NT2/D1 (cell line): ENCODE measurements at regions not wholly inside any gene's neighbourhood (a gene's known extent, or its start where the extent isn't known, plus 50 kb on each side); places are given as distances from the start of the nearest gene placed in this dataset.
"Not testable (repeated sequence)": the region's sequence is repeated elsewhere in the genome, so short reads cannot be mapped to it uniquely, and the experiment has no call there.

ENCODE experiments used
- DNase-seq: peaks from one replicate; pipeline ENCODE4 v3.0.0-alpha.2; 2011; ENCODE audit warnings: low read depth, low spot score
- H3K27me3 ChIP-seq: 2 replicates; pipeline ENCODE4 v1.6.0; 2011; ENCODE audit warnings: mild to moderate bottlenecking; ENCODE audit not compliant: insufficient read length, insufficient read depth
- H3K36me3 ChIP-seq: 2 replicates; pipeline ENCODE4 v1.6.1; 2011; ENCODE audit warnings: mild to moderate bottlenecking, low read length, mixed read lengths; ENCODE audit not compliant: insufficient read depth, insufficient read length
- H3K4me1 ChIP-seq: 2 replicates; pipeline ENCODE4 v1.5.1; 2011; ENCODE audit not compliant: insufficient read depth, insufficient read length
- H3K4me3 ChIP-seq: 2 replicates; pipeline ENCODE4 v1.5.1; 2011; ENCODE audit warnings: low read depth; ENCODE audit not compliant: insufficient read length
- H3K9ac ChIP-seq: 2 replicates; pipeline ENCODE4 v1.6.0; 2011; ENCODE audit warnings: low read depth; ENCODE audit not compliant: insufficient read length
- H3K9me3 ChIP-seq: 2 replicates; pipeline ENCODE4 v1.5.1; 2011; ENCODE audit warnings: mild to moderate bottlenecking, low read length; ENCODE audit not compliant: insufficient read depth
- SUZ12 ChIP-seq: IDR thresholded peaks from 2 replicates; pipeline ENCODE4 v1.6.1; 2011; ENCODE audit not compliant: insufficient read length, insufficient read depth; ENCODE audit errors: extremely low read depth
- YY1 ChIP-seq: IDR thresholded peaks from 2 replicates; pipeline ENCODE4 v1.6.1; 2011; ENCODE audit not compliant: insufficient read length, insufficient read depth
- ZNF274 ChIP-seq: IDR thresholded peaks from 2 replicates; pipeline ENCODE4 v1.6.1; 2011; ENCODE audit warnings: mild to moderate bottlenecking, low read depth, low read length

- Histone ChIP-seq H3K9me3 (peaks cover 32% of the 10 kb centered on the region; the same call in 1 of the 2 replicates), H3K9ac (no peak overlapping the region), H3K27me3 (peaks cover 3% of the 10 kb centered on the region), H3K36me3 (no peaks in the 10 kb centered on the region), H3K4me3 (no peak overlapping the region), H3K4me1 (no peaks in the 10 kb centered on the region)
- TF ChIP-seq SUZ12, result no peak
- TF ChIP-seq ZNF274, result no peak
- no peak for TF ChIP-seq YY1
- no peak for DNase-seq
Measured at GRCh38 chr20:43345676-43346075, 112.0 kb upstream of the SRSF6 start.

DNA sequence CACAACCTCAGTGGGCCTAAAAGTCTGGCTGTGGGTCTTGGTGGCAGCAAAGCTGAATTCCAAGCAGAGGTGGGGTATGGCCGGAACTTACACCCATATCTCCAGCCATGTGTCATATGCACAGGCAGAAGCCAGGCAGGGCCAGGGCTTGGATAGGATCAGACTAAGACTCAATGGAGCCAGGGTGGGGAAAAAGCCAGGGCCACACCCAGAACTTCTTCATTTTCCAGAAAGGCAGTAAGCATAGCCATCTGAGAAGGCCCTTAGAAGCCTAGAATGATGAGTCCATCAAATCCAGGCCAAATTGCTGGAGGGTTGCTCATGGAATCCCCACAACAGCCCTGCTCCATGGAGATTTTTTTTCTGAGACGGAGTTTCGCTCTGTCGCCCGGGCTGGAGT lies 116.2 kb upstream of the SRSF6 start:
- H3K4me3 ChIP-seq, result no peak overlapping the region
- TF ChIP-seq SUZ12 (no peak), YY1 (no peak), ZNF274 (no peak)
- no peaks in the 10 kb centered on the region for H3K27me3 ChIP-seq
- H3K36me3 ChIP-seq, result no peaks in the 10 kb centered on the region
- no peak for DNase-seq
- peaks cover 63% of the 10 kb centered on the region; the same call in 1 of the 2 replicates for H3K9me3 ChIP-seq
- no peak overlapping the region for H3K9ac ChIP-seq
- H3K4me1 ChIP-seq, result no peaks in the 10 kb centered on the region

- H3K4me1 ChIP-seq, result no peaks in the 10 kb centered on the region
- TF ChIP-seq SUZ12 (no peak), ZNF274 (no peak)
- H3K4me3 ChIP-seq, result no peak overlapping the region
- no peak overlapping the region for H3K9ac ChIP-seq
- H3K9me3 ChIP-seq, result peaks cover 71% of the 10 kb centered on the region
- DNase-seq, result no peak
- H3K36me3 ChIP-seq, result no peaks in the 10 kb centered on the region
- H3K27me3 ChIP-seq, result no peaks in the 10 kb centered on the region
Measured at GRCh38 chr20:43337036-43337435, 120.7 kb upstream of the SRSF6 start.

GRCh38 chr20:43334080-43334479 lies 123.6 kb upstream of the SRSF6 start:
- Histone ChIP-seq H3K36me3 (no peaks in the 10 kb centered on the region), H3K9ac (no peak overlapping the region), H3K27me3 (no peaks in the 10 kb centered on the region), H3K4me1 (no peaks in the 10 kb centered on the region), H3K9me3 (peaks cover 62% of the 10 kb centered on the region), H3K4me3 (no peak overlapping the region)
- no peak for TF ChIP-seq SUZ12
- DNase-seq, result no peak

DNA sequence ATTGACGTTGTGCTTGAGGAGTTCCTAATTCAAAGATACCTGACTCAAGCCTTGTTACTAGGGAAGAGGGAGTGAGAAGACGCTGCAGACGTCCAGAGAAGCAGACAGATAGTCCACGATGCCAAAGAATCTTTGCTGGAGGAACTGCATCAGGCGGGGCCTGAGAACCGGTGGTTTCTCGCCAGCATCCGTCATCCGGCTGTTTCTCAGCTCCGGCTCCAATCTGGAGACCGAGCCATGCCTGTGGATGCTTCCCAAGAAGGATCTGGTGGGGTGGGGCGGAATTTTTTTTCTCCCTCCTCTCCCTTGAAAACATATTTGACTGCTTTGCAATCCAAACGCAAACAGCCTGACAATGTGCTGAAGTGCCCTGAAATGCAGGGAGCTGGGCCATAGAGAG lies 125.8 kb upstream of the SRSF6 start:
- H3K27me3 ChIP-seq, result no peaks in the 10 kb centered on the region
- H3K4me3 ChIP-seq, result no peak overlapping the region
- no peaks in the 10 kb centered on the region for H3K4me1 ChIP-seq
- no peak overlapping the region for H3K9ac ChIP-seq
- TF ChIP-seq YY1, result no peak
- no peak for TF ChIP-seq ZNF274
- no peak for TF ChIP-seq SUZ12
- H3K9me3 ChIP-seq, result peaks cover 45% of the 10 kb centered on the region
- no peaks in the 10 kb centered on the region for H3K36me3 ChIP-seq
- no peak for DNase-seq

GRCh38 chr20:43328697-43329096 lies 129.0 kb upstream of the SRSF6 start:
- H3K9ac ChIP-seq, result no peak overlapping the region
- DNase-seq, result no peak
- peaks cover 14% of the 10 kb centered on the region for H3K9me3 ChIP-seq
- no peaks in the 10 kb centered on the region for H3K36me3 ChIP-seq
- H3K27me3 ChIP-seq, result no peaks in the 10 kb centered on the region
- H3K4me1 ChIP-seq, result peaks cover 3% of the 10 kb centered on the region
- TF ChIP-seq YY1 (no peak), SUZ12 (no peak), ZNF274 (no peak)
- H3K4me3 ChIP-seq, result no peak overlapping the region

DNA sequence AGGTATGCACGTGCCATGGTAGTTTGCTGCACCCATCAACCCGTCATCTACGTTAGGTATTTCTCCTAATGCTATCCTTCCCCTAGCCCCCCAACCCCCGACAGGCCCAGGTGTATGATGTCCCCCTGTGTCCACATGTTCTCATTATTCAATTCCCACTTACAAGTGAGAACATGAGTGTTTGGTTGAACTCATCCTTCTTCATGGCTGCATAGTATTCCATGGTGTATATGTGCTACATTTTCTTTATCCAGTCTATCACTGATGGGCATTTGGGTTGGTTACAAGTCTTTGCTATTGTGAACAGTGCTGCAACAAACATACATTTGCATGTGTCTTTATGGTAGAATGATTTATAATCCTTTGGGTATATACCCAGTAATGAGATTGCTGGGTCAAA lies 130.5 kb upstream of the SRSF6 start:
- not testable (repeated sequence) for H3K4me3 ChIP-seq, H3K27me3 ChIP-seq, H3K36me3 ChIP-seq, H3K4me1 ChIP-seq, H3K9ac ChIP-seq, DNase-seq, H3K9me3 ChIP-seq

DNA sequence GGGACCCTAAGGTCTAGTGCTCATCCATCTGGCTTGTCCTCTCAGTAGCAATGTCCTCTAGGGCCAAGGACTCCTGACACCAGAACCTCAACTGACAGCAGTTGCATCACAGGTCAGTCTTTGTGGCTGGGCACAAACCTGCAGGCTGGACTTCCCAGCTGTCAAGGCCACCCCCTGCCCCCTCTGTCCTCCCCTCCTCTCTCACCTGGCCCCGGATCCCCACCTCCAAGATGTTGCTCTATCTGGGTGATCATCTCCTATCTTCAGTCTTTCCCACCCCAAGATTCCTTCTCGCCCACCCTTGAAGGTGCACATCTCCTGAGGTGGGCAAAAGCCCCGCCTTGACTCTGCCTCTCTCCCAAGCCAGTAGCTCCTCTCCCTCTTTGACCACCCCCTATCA lies 131.8 kb upstream of the SRSF6 start:
- Histone ChIP-seq H3K4me1 (peaks cover 3% of the 10 kb centered on the region), H3K27me3 (no peaks in the 10 kb centered on the region), H3K9me3 (no peaks in the 10 kb centered on the region), H3K36me3 (no peaks in the 10 kb centered on the region), H3K9ac (no peak overlapping the region), H3K4me3 (no peak overlapping the region)
- DNase-seq, result no peak
- TF ChIP-seq SUZ12 (no peak), YY1 (no peak), ZNF274 (no peak)
